Right lobe of liver (tissue), 6 donors: ENCODE measurements at regions not wholly inside any gene's neighbourhood (a gene's known extent, or its start where the extent isn't known, plus 50 kb on each side); places are given as distances from the start of the nearest gene placed in this dataset.
"Not testable (repeated sequence)": the region's sequence is repeated elsewhere in the genome, so short reads cannot be mapped to it uniquely, and the experiment has no call there.

Source experiments
- ATAC-seq, 4 donors: fragments of 200-7000 bp; cut with Tn5 transposase; one replicate each; pipeline ENCODE4 v1.9.1; 2020; ENCODE audit warnings: mild to moderate bottlenecking in 4 of 4, moderate library complexity in 4 of 4
- DNase-seq, 3 donors: peaks; one replicate each; pipeline ENCODE4 v3.0.0-alpha.2; 2020
- H3K27ac ChIP-seq, 3 donors: fragments of 200-600 bp; one replicate each; pipeline ENCODE4 v1.8.0; 2022
- H3K27me3 ChIP-seq, 2 donors: fragments of 200-600 bp; one replicate each; pipeline ENCODE4 v1.8.0; 2022
- H3K36me3 ChIP-seq, 4 donors: fragments of 200-600 bp; sonication (generic) in 1 of 4; one replicate each; pipeline versions ENCODE4 v1.5.1 to v1.8.0; 2017 to 2022; ENCODE audit warnings: control low read depth in 1 of 4
- H3K4me1 ChIP-seq, 4 donors: fragments of 200-600 bp; sonication (generic) in 1 of 4; one replicate each; pipeline versions ENCODE4 v1.5.1 to v1.8.0; 2017 to 2022; ENCODE audit warnings: control low read depth in 1 of 4
- H3K4me3 ChIP-seq, 3 donors: fragments of 200-600 bp; one replicate each; pipeline ENCODE4 v1.8.0; 2022
- H3K9me3 ChIP-seq, 4 donors: fragments of 200-600 bp; sonication (generic) in 1 of 4; one replicate each; pipeline versions ENCODE4 v1.5.1 to v1.8.0; 2017 to 2022; ENCODE audit warnings: control low read depth in 1 of 4
- CTCF ChIP-seq, 4 donors: fragments of 200-600 bp in 3 of 4; fragments of 450-650 bp in 1 of 4; IDR thresholded peaks; one replicate each; pipeline versions ENCODE4 v1.5.1 to v1.8.0; 2016 to 2022; ENCODE audit warnings: antibody characterized with exemption in 4 of 4, mild to moderate bottlenecking in 2 of 4
- POLR2A ChIP-seq: fragments of 450-650 bp; IDR thresholded peaks from one replicate; pipeline ENCODE4 v1.6.1; 2017; ENCODE audit warnings: antibody characterized with exemption, mild to moderate bottlenecking
- WGBS: methylation state at CpG from one replicate; pipeline ENCODE4 v1.1.6; 2018; ENCODE audit warnings: low coverage, low lambda C conversion rate; ENCODE audit not compliant: insufficient coverage; ENCODE audit errors: missing lambda C conversion rate; 5-methylcytosine and 5-hydroxymethylcytosine counted together
- intact Hi-C, 2 donors: fragments of 100-400 bp; cut with DNase I; formaldehyde crosslinking; loops; one replicate each; pipeline versions ENCODE4 v1.11.2 to v1.14.1; 2022
- donor health status: DM: no; HTN: yes; CAD: no.
- donor health status: DM: no; HTN: no; CAD: no.
- donor health status: DM: no; HTN: no; CAD: no.
- donor health status: DM: no; HTN: yes; CAD: no.
- donor health status: DM: no; HTN: yes; CAD: no.

GRCh38 chr12:89270548-89270947 lies 81.8 kb downstream of the DUSP6 start:
- 94% methylated on average over 4 of the region's 4 CpGs for WGBS
- no peak for TF ChIP-seq CTCF (IDR thresholded peaks at IDR 0.05)
- TF ChIP-seq POLR2A, result no peak
- ATAC-seq, result no peak

GRCh38 chr12:89269174-89269573 lies 83.1 kb downstream of the DUSP6 start:
- TF ChIP-seq POLR2A, result no peak
- no peak for TF ChIP-seq CTCF (IDR thresholded peaks at IDR 0.05)
- ATAC-seq, result no peak
- H3K27me3 ChIP-seq, result no peaks in the 10 kb centered on the region
- WGBS, result 84% methylated on average over 3 of the region's 3 CpGs
- no peaks in the 10 kb centered on the region for H3K36me3 ChIP-seq
- peaks cover 0 to 2% (median 0%) of the 10 kb centered on the region in 4 donors for H3K4me1 ChIP-seq
- no peaks in the 10 kb centered on the region for H3K9me3 ChIP-seq
- intact Hi-C loops, result no loop called here
- no peak overlapping the region for H3K27ac ChIP-seq
- DNase-seq, result no peak
- no peak overlapping the region for H3K4me3 ChIP-seq

More at GRCh38 chr12:89270548-89270947, 81.8 kb downstream of the DUSP6 start:
- Histone ChIP-seq H3K4me1 (no peaks in the 10 kb centered on the region), H3K27me3 (no peaks in the 10 kb centered on the region), H3K36me3 (no peaks in the 10 kb centered on the region), H3K27ac (no peak overlapping the region), H3K4me3 (no peak overlapping the region), H3K9me3 (no peaks in the 10 kb centered on the region)
- DNase-seq, result no peak
- intact Hi-C loops, result no loop called here

GRCh38 chr12:89267404-89267803 lies 84.9 kb downstream of the DUSP6 start:
- Histone ChIP-seq H3K27ac (no peak overlapping the region), H3K36me3 (no peaks in the 10 kb centered on the region), H3K27me3 (no peaks in the 10 kb centered on the region), H3K4me1 (peaks cover 0 to 17% (median 5%) of the 10 kb centered on the region in 4 donors), H3K9me3 (no peaks in the 10 kb centered on the region), H3K4me3 (no peak overlapping the region)
- WGBS, result 65% methylated on average over 3 of the region's 3 CpGs
- intact Hi-C loops, result no loop called here
- TF ChIP-seq POLR2A (no peak), CTCF (IDR thresholded peaks at IDR 0.05) (no peak)
- DNase-seq, result no peak
- no peak for ATAC-seq

- intact Hi-C loops, ATAC-seq, H3K4me3 ChIP-seq, H3K9me3 ChIP-seq, DNase-seq, H3K27me3 ChIP-seq, H3K27ac ChIP-seq, H3K36me3 ChIP-seq: not testable (repeated sequence)
- 82% methylated on average over 16 of the region's 16 CpGs for WGBS
- H3K4me1 ChIP-seq, result peaks cover 0 to 19% (median 6%) of the 10 kb centered on the region in 4 donors
Measured at GRCh38 chr12:89266574-89267188, 85.6 kb downstream of the DUSP6 start.

- no peak overlapping the region for H3K27ac ChIP-seq
- no peaks in the 10 kb centered on the region for H3K27me3 ChIP-seq
- DNase-seq (no peak), ATAC-seq (no peak)
- no peaks in the 10 kb centered on the region for H3K9me3 ChIP-seq
- H3K4me3 ChIP-seq, result no peak overlapping the region
- TF ChIP-seq CTCF (IDR thresholded peaks at IDR 0.05), result no peak
- TF ChIP-seq POLR2A, result no peak
- no peaks in the 10 kb centered on the region for H3K36me3 ChIP-seq
- peaks cover 0 to 19% (median 6%) of the 10 kb centered on the region in 4 donors for H3K4me1 ChIP-seq
- intact Hi-C loops, result no loop called here
Measured at GRCh38 chr12:89264837-89265236, 87.5 kb downstream of the DUSP6 start.
